ENCODE measurements at regions not wholly inside any gene's neighbourhood (a gene's known extent, or its start where the extent isn't known, plus 50 kb on each side); places are given as distances from the start of the nearest gene placed in this dataset.

DNA sequence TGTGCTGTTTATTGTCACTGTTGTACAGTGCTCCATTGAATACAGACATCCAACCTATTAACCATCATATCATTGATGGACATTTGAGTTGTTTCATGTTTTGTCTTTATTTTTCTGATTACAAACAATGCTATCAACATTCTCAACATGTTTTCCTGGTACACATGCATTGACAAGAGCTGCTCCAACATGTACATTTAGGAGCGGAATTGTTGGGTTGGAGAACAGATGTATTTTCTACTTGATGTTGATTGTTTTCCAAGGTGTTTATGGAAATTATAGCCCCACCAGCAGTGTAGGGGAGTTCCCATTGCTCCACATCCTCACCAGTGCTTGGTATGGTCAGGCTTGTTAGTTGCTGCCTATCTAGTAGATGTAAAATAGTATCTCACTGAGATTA, 204.1 kb upstream of the CLINT1 start:
- TF ChIP-seq, protein P1, sequence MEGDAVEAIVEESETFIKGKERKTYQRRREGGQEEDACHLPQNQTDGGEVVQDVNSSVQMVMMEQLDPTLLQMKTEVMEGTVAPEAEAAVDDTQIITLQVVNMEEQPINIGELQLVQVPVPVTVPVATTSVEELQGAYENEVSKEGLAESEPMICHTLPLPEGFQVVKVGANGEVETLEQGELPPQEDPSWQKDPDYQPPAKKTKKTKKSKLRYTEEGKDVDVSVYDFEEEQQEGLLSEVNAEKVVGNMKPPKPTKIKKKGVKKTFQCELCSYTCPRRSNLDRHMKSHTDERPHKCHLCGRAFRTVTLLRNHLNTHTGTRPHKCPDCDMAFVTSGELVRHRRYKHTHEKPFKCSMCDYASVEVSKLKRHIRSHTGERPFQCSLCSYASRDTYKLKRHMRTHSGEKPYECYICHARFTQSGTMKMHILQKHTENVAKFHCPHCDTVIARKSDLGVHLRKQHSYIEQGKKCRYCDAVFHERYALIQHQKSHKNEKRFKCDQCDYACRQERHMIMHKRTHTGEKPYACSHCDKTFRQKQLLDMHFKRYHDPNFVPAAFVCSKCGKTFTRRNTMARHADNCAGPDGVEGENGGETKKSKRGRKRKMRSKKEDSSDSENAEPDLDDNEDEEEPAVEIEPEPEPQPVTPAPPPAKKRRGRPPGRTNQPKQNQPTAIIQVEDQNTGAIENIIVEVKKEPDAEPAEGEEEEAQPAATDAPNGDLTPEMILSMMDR (IDR thresholded peaks at IDR 0.05): no peak
- TF ChIP-seq POLR2A (IDR thresholded peaks at IDR 0.05): no peak

Data from lower leg skin (tissue), 3 donors.